CD4-positive, alpha-beta T cell (primary cell): ENCODE measurements at regions not wholly inside any gene's neighbourhood (a gene's known extent, or its start where the extent isn't known, plus 50 kb on each side); places are given as distances from the start of the nearest gene placed in this dataset.

Experiments
- ATAC-seq: fragments of 200-7000 bp; cut with Tn5 transposase; one replicate; pipeline ENCODE4 v1.10.0; 2022; ENCODE audit warnings: mild to moderate bottlenecking; ENCODE audit not compliant: poor library complexity
- CTCF ChIA-PET: fragments of 350-600 bp; sonication (Branson Sonifier 250); formaldehyde crosslinking; loops from one replicate; lab custom pipeline; 2021; ENCODE audit warnings: antibody characterized with exemption, inconsistent platforms; lab: Charles Lee
- POLR2A ChIA-PET: fragments of 350-600 bp; sonication (Branson Sonifier 250); formaldehyde crosslinking; loops from one replicate; lab custom pipeline; 2021; ENCODE audit warnings: antibody characterized with exemption, inconsistent platforms; lab: Charles Lee
- DNase-seq, 14 experiments: peaks; one replicate each; pipeline ENCODE4 v3.0.0-alpha.2; 2013 to 2020; ENCODE audit warnings: mixed read lengths in 2 of 14
- H3K27ac ChIP-seq, 2 donors: one replicate each; pipeline versions ENCODE4 v1.5.1 to v1.7.0; 2013; ENCODE audit warnings: low read length in 2 of 2, low read depth in 1 of 2, mild to moderate bottlenecking in 1 of 2
- H3K27me3 ChIP-seq, 2 experiments: 1 replicate in 1 of 2; 2 replicates in 1 of 2; pipeline versions ENCODE4 v1.6.1 to v1.7.0; 2013; ENCODE audit warnings: low read length in 2 of 2, control low read depth in 1 of 2, mild to moderate bottlenecking in 1 of 2, moderate library complexity in 1 of 2; ENCODE audit not compliant: insufficient read depth in 2 of 2, control insufficient read depth in 1 of 2
- H3K36me3 ChIP-seq: one replicate; pipeline ENCODE4 v1.6.1; 2013; ENCODE audit warnings: low read length, control low read depth; ENCODE audit not compliant: insufficient read depth
- H3K4me1 ChIP-seq: one replicate; pipeline ENCODE4 v1.6.1; 2013; ENCODE audit warnings: low read length, control low read depth; ENCODE audit not compliant: insufficient read depth
- H3K4me3 ChIP-seq: one replicate; pipeline ENCODE4 v1.5.1; 2013; ENCODE audit warnings: mild to moderate bottlenecking, low read length, moderate library complexity
- H3K9me3 ChIP-seq, 2 experiments: 1 replicate in 1 of 2; 2 replicates in 1 of 2; pipeline versions ENCODE4 v1.6.1 to v1.7.0; 2013; ENCODE audit warnings: low read length in 2 of 2, mild to moderate bottlenecking in 2 of 2, control low read depth in 1 of 2, moderate library complexity in 1 of 2; ENCODE audit not compliant: control insufficient read depth in 1 of 2, insufficient read depth in 1 of 2
- H3K27ac Mint-ChIP-seq: one replicate; pipeline ENCODE4 v1.8.0; 2020; ENCODE audit warnings: mixed read lengths
- H3K27me3 Mint-ChIP-seq: one replicate; pipeline ENCODE4 v1.8.0; 2021; ENCODE audit warnings: mixed read lengths
- H3K36me3 Mint-ChIP-seq: one replicate; pipeline ENCODE4 v1.8.0; 2021; ENCODE audit warnings: low read depth, mixed read lengths
- H3K4me1 Mint-ChIP-seq: one replicate; pipeline ENCODE4 v1.8.0; 2021; ENCODE audit warnings: low read depth, mixed read lengths
- H3K4me3 Mint-ChIP-seq: one replicate; pipeline ENCODE4 v1.8.0; 2020; ENCODE audit warnings: mild to moderate bottlenecking, mixed read lengths
- H3K9me3 Mint-ChIP-seq: one replicate; pipeline ENCODE4 v1.8.0; 2020; ENCODE audit warnings: mixed read lengths
- intact Hi-C, 2 experiments: fragments of 100-400 bp; cut with DNase I in 1 of 2; cut with micrococcal nuclease in 1 of 2; formaldehyde crosslinking; loops; one replicate each; pipeline versions ENCODE4 v1.15.1 to v1.9.0; 2023 to 2025; cut with DNase I, micrococcal nuclease
- TF ChIP-seq, protein P1 (sequence below): fragments of 200-600 bp; IDR thresholded peaks from one replicate; pipeline ENCODE4 v1.8.0; 2022; ENCODE audit warnings: antibody characterized with exemption, mild to moderate bottlenecking

DNA sequence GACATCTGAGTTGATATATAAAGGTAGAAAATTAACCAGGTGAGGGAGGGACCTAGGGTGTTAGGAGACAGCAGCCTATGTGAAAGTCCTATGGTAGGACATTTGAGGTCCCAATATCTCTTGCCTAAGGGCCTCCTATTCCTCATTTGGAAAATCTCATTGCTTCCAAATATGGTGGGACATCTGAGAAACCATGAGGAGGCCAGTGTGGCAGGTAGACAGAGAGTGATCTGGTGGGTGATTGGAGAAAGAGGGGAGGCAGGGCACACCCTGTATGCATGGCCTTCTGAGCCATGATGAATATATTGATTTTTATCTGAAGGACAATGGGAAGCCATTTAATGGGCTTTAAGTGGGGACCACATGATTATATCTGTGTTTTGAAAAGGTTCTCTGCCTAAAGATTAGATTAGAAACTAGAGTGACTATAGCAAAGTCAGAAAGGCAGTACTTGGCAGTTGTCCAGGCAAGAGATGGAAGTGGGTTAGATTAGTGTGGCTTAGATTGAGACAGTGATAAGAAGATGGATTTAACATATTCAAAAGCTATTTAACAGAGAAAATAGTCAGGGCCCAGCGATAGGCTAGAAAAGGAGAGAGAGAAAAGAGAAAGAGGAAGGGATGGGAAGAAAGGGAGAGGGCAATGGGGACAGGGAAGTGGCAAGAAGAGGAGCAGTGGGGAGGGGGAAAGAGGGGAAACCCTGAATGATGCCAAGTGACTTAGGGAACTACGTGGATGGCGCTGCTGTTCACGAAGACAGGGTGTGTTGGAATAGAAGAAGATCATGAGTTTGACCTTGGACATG, 237.2 kb upstream of the SRRM4 start:
- H3K27ac ChIP-seq: no peak overlapping the region
- Mint-ChIP-seq H3K27ac (no peak overlapping the region), H3K27me3 (no peaks in the 10 kb centered on the region), H3K4me3 (no peak overlapping the region), H3K9me3 (peaks cover 7% of the 10 kb centered on the region), H3K36me3 (no peaks in the 10 kb centered on the region), H3K4me1 (no peaks in the 10 kb centered on the region)
- POLR2A ChIA-PET: no interaction called here
- H3K27me3 ChIP-seq: no peaks in the 10 kb centered on the region
- TF ChIP-seq, protein P1, sequence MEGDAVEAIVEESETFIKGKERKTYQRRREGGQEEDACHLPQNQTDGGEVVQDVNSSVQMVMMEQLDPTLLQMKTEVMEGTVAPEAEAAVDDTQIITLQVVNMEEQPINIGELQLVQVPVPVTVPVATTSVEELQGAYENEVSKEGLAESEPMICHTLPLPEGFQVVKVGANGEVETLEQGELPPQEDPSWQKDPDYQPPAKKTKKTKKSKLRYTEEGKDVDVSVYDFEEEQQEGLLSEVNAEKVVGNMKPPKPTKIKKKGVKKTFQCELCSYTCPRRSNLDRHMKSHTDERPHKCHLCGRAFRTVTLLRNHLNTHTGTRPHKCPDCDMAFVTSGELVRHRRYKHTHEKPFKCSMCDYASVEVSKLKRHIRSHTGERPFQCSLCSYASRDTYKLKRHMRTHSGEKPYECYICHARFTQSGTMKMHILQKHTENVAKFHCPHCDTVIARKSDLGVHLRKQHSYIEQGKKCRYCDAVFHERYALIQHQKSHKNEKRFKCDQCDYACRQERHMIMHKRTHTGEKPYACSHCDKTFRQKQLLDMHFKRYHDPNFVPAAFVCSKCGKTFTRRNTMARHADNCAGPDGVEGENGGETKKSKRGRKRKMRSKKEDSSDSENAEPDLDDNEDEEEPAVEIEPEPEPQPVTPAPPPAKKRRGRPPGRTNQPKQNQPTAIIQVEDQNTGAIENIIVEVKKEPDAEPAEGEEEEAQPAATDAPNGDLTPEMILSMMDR: no peak
- CTCF ChIA-PET: no interaction called here
- no peak overlapping the region for H3K4me3 ChIP-seq
- H3K4me1 ChIP-seq: no peaks in the 10 kb centered on the region
- ATAC-seq (no peak), DNase-seq (no peak)
- H3K9me3 ChIP-seq: no peaks in the 10 kb centered on the region
- H3K36me3 ChIP-seq: no peaks in the 10 kb centered on the region
- intact Hi-C loops: no loop called here

DNA sequence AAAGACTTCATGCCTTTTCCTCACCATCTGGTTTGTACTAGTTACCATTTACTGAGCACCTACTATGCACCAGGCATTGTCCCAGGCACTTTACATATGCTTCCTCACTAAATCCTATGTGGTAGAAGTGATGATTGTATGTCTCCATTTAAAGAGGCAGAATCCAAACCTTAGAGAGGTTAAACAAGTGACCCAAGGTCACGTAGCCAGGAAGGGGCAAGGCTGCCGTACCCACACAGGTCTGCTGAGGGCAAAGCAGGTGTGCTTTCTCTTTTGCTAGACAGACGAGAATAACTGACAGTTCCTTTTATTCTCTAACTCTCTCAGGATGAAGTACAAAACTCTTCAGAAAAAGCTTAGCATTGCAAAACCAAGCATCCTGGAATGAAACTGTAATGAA, 235.2 kb upstream of the SRRM4 start:
- Histone ChIP-seq H3K4me3 (no peak overlapping the region), H3K9me3 (peaks cover 0 to 3% of the 10 kb centered on the region in 2 experiments), H3K36me3 (no peaks in the 10 kb centered on the region), H3K4me1 (no peaks in the 10 kb centered on the region), H3K27me3 (no peaks in the 10 kb centered on the region), H3K27ac (no peak overlapping the region)
- no peak overlapping the region for H3K4me3 Mint-ChIP-seq
- no peak overlapping the region for H3K27ac Mint-ChIP-seq
- no peaks in the 10 kb centered on the region for H3K27me3 Mint-ChIP-seq
- intact Hi-C loops: no loop called here
- POLR2A ChIA-PET: interaction anchor here (0.6 kb wide), 1 partner anchor 326 kb away, joined by 3 read pairs; no protein-coding TSS in a partner anchor
- H3K9me3 Mint-ChIP-seq: peaks cover 8% of the 10 kb centered on the region
- CTCF ChIA-PET: no interaction called here
- ATAC-seq (no peak), DNase-seq (no peak)
- no peaks in the 10 kb centered on the region for H3K36me3 Mint-ChIP-seq
- TF ChIP-seq, protein P1: no peak
- H3K4me1 Mint-ChIP-seq: no peaks in the 10 kb centered on the region

DNA sequence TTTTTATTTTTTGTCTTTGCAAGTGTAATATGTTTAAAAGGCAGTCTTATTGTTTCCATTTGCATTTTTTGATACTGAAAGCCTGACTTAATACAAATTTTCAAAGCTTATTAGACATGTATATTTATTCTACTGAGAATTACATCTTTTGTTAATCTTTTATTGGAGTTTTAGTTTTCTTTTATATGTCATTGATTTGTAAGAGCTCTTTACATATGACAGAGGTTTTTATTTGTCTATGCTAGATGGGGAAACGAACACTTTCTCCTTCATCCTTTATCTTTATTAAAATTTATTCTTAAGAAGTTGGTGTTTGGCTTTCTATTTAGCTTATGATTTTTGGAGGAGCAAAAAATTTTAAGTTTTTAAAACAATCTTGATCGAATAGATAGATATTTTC, 234.4 kb upstream of the SRRM4 start:
- Mint-ChIP-seq H3K27me3 (no peaks in the 10 kb centered on the region), H3K4me1 (no peaks in the 10 kb centered on the region), H3K27ac (no peak overlapping the region), H3K9me3 (peaks cover 8% of the 10 kb centered on the region), H3K4me3 (no peak overlapping the region), H3K36me3 (no peaks in the 10 kb centered on the region)
- no peaks in the 10 kb centered on the region for H3K27me3 ChIP-seq
- ChIA-PET CTCF (interaction anchor here (1.3 kb wide), 1 partner anchor 10 kb away, joined by 3 read pairs; no protein-coding TSS in a partner anchor), POLR2A (interaction anchor here (0.6 kb wide), 1 partner anchor 326 kb away, joined by 3 read pairs; no protein-coding TSS in a partner anchor)
- ATAC-seq (no peak), DNase-seq (no peak)
- H3K9me3 ChIP-seq: peaks cover 0 to 3% of the 10 kb centered on the region in 2 experiments
- H3K36me3 ChIP-seq: no peaks in the 10 kb centered on the region
- H3K4me1 ChIP-seq: no peaks in the 10 kb centered on the region
- TF ChIP-seq, protein P1: no peak
- H3K4me3 ChIP-seq: no peak overlapping the region
- H3K27ac ChIP-seq: no peak overlapping the region
- intact Hi-C loops: no loop called here
